Endothelial cell of umbilical vein (primary cell): ENCODE measurements at regions not wholly inside any gene's neighbourhood (a gene's known extent, or its start where the extent isn't known, plus 50 kb on each side); places are given as distances from the start of the nearest gene placed in this dataset.

Experiments used
- BruUV-seq: library from RNA; stranded (reverse); fragments of 400-500 nt; replicated peaks from 2 replicates; lab custom pipeline; 2021; lab: Mats Ljungman, UMichigan
- CTCF ChIA-PET: fragments of 300-600, 350-600 bp; sonication (Branson Sonifier 250); formaldehyde crosslinking; loops from one replicate; lab custom pipeline; 2021; ENCODE audit warnings: antibody characterized with exemption, inconsistent platforms; lab: Charles Lee
- POLR2A ChIA-PET: fragments of 300-600, 350-600 bp; sonication (Branson Sonifier 250); formaldehyde crosslinking; loops from one replicate; lab custom pipeline; 2021; ENCODE audit warnings: antibody characterized with exemption, inconsistent platforms; lab: Charles Lee
- DNase-seq: peaks from one replicate; pipeline ENCODE4 v3.0.0-alpha.2; 2011; ENCODE audit warnings: low read depth, low spot score
- FAIRE-seq: peaks from 2 replicates; lab custom pipeline; 2011; peaks lifted over from hg19 to GRCh38; lab: Jason Lieb, UNC
- H2AFZ ChIP-seq: 2 replicates; pipeline ENCODE4 v1.6.0; 2012; ENCODE audit warnings: low read depth, low read length, control low read depth, inconsistent platforms
- H3K27ac ChIP-seq: 2 replicates; pipeline ENCODE4 v1.5.1; 2011; ENCODE audit warnings: low read depth, mild to moderate bottlenecking, control low read depth, low read length, moderate library complexity; ENCODE audit not compliant: insufficient read depth
- H3K27me3 ChIP-seq, 2 experiments: 2 replicates each; pipeline versions ENCODE4 v1.6.0 to v1.6.1; 2011; ENCODE audit warnings: low read length in 2 of 2, mixed read lengths in 1 of 2; ENCODE audit not compliant: control insufficient read depth in 2 of 2, insufficient read depth in 2 of 2
- H3K36me3 ChIP-seq, 2 experiments: 2 replicates in 1 of 2; 3 replicates in 1 of 2; pipeline ENCODE4 v1.5.1; 2011; ENCODE audit warnings: low read length in 2 of 2, mild to moderate bottlenecking in 1 of 2, moderate library complexity in 1 of 2; ENCODE audit not compliant: control insufficient read depth in 2 of 2, insufficient read depth in 2 of 2; ENCODE audit errors: extremely low read depth in 1 of 2
- H3K4me1 ChIP-seq: 3 replicates; pipeline ENCODE4 v1.5.1; 2011; ENCODE audit warnings: mild to moderate bottlenecking, low read length; ENCODE audit not compliant: control insufficient read depth, insufficient read depth; ENCODE audit errors: extremely low read depth
- H3K4me2 ChIP-seq: 2 replicates; pipeline ENCODE4 v1.6.1; 2011; ENCODE audit warnings: low read length, control low read depth, mixed read lengths; ENCODE audit not compliant: insufficient read depth
- H3K4me3 ChIP-seq, 3 experiments: fragments of 200-600 bp in 1 of 3; sonication (generic), shearing (Covaris generic) in 1 of 3; replicated peaks in 1 of 3; 2 replicates each; pipeline ENCODE4 v1.5.1; 2011 to 2016; ENCODE audit warnings: control low read depth in 3 of 3, low read length in 3 of 3, mild to moderate bottlenecking in 2 of 3, inconsistent platforms in 1 of 3, low read depth in 1 of 3, moderate library complexity in 1 of 3; ENCODE audit not compliant: insufficient read depth in 1 of 3
- H3K79me2 ChIP-seq: 2 replicates; pipeline ENCODE4 v1.6.0; 2012; ENCODE audit warnings: low read length, inconsistent platforms; ENCODE audit not compliant: control insufficient read depth, insufficient read depth
- H3K9ac ChIP-seq: replicated peaks from 2 replicates; pipeline ENCODE3; 2011; ENCODE audit warnings: low read length, control low read depth; ENCODE audit not compliant: insufficient read depth; ENCODE audit errors: extremely low read depth
- H3K9me1 ChIP-seq: replicated peaks from 3 replicates; pipeline ENCODE4 v1.6.0; 2011; ENCODE audit warnings: mild to moderate bottlenecking, low read length; ENCODE audit not compliant: control insufficient read depth, insufficient read depth; ENCODE audit errors: extremely low read depth
- H3K9me3 ChIP-seq: replicated peaks from 2 replicates; pipeline ENCODE4 v1.5.1; 2012; ENCODE audit warnings: low read length, inconsistent platforms; ENCODE audit not compliant: control insufficient read depth, insufficient read depth
- H4K20me1 ChIP-seq: replicated peaks from 2 replicates; pipeline ENCODE3; 2011; ENCODE audit warnings: mild to moderate bottlenecking, low read length; ENCODE audit not compliant: control insufficient read depth, insufficient read depth; ENCODE audit errors: extremely low read depth
- CTCF ChIP-seq, 2 donors: IDR thresholded peaks; 1 replicate in 1 of 2; 2 replicates in 1 of 2; pipeline ENCODE4 v1.5.1; 2011; ENCODE audit warnings: low read length in 2 of 2, mild to moderate bottlenecking in 2 of 2, moderate library complexity in 2 of 2, control low read depth in 1 of 2, inconsistent platforms in 1 of 2, low read depth in 1 of 2; ENCODE audit not compliant: insufficient read depth in 1 of 2; ENCODE audit errors: extremely low read depth in 1 of 2
- EZH2 ChIP-seq: IDR thresholded peaks from 2 replicates; pipeline ENCODE4 v1.6.1; 2012; ENCODE audit warnings: borderline replicate concordance, low read depth, mild to moderate bottlenecking, moderate library complexity, low read length, inconsistent platforms; ENCODE audit not compliant: severe bottlenecking
- FOS ChIP-seq: IDR thresholded peaks from 2 replicates; pipeline ENCODE4 v1.6.1; 2011; ENCODE audit warnings: mild to moderate bottlenecking, low read length, moderate library complexity, borderline replicate concordance; ENCODE audit not compliant: insufficient read depth
- GATA2 ChIP-seq: IDR thresholded peaks from 2 replicates; pipeline ENCODE4 v1.7.0; 2011; ENCODE audit warnings: low read depth, mild to moderate bottlenecking, moderate library complexity, mixed read lengths, low read length; ENCODE audit not compliant: insufficient read length, insufficient read depth
- JUN ChIP-seq: IDR thresholded peaks from 2 replicates; pipeline ENCODE4 v1.6.1; 2011; ENCODE audit warnings: borderline replicate concordance, low read depth; ENCODE audit not compliant: insufficient read length, insufficient read depth
- MAX ChIP-seq: IDR thresholded peaks from 2 replicates; pipeline ENCODE4 v1.6.1; 2011; ENCODE audit not compliant: insufficient read depth, insufficient read length
- MYC ChIP-seq: IDR thresholded peaks from one replicate; pipeline ENCODE4 v1.6.1; 2011; ENCODE audit warnings: mild to moderate bottlenecking, low read depth, low read length
- POLR2A ChIP-seq: IDR thresholded peaks from 2 replicates; pipeline ENCODE4 v1.6.1; 2012; ENCODE audit warnings: low read depth, mild to moderate bottlenecking, control low read depth, low read length
- POLR2AphosphoS5 ChIP-seq: IDR thresholded peaks from 2 replicates; pipeline ENCODE4 v1.6.1; 2012; ENCODE audit warnings: low read depth, mild to moderate bottlenecking, control low read depth, low read length, moderate library complexity; ENCODE audit not compliant: insufficient read depth
- dilution Hi-C: fragments of 300-500 bp; cut with MboI; formaldehyde crosslinking; loops from one replicate; pipeline ENCODE4 v1.15.0; 2019; ENCODE audit warnings: low sequenced_read_pairs; ENCODE audit not compliant: extremely low pct_ligation_motif_present
- intact Hi-C: fragments of 100-400 bp; cut with micrococcal nuclease; formaldehyde crosslinking; loops from one replicate; pipeline ENCODE4 v1.10.0; 2022

DNA sequence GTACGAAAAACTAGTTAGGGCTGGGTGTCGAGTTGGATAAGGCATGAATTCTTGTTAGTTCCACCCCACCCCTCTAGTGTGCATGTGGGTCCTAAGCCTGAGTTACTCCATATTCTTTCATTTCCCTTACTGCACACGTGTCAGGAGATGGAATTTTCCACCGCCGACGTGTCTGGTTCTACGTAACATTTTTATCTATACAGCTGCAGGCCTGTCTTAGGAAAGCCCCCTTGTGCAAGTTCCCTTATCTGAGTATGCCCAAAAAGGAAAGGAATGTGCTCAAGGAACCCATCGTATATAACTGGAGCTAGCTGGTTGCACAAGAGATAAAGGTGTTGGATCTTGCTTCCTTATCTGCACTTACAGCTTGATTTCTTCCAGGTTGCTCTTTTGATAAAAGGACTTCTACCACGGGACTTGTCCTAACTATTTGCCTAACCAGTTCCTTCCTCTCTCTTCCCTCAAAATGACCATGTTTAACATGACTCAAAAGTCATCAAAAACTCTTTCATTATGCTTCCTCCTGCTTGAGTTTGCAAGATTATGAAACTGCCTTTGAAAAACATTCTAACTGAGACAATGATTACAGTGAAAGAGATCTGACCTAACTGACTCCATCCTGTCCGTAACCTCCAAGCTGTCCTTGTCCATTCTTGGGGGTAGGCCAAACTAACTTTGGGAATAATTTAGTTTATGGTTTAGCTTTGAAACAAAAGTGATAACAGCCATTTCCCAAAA, 181.4 kb downstream of the AKR1D1 start:
- peak; percentile 58 for TF ChIP-seq GATA2
- no peak for TF ChIP-seq POLR2A
- no peak for TF ChIP-seq JUN
- ChIA-PET POLR2A (interaction anchor here (0.9 kb wide), 1 partner anchor 81 kb away, joined by 4 read pairs; no protein-coding TSS in a partner anchor), CTCF (interaction anchor here (0.9 kb wide), 1 partner anchor 90 kb away, joined by 4 read pairs; no protein-coding TSS in a partner anchor)
- Histone ChIP-seq H3K4me2 (no peak overlapping the region), H3K9ac (peak overlapping the region; percentile 9), H3K36me3 (no peaks in the 10 kb centered on the region), H3K4me1 (no peaks in the 10 kb centered on the region), H3K79me2 (no peaks in the 10 kb centered on the region), H3K9me1 (no peaks in the 10 kb centered on the region), H2AFZ (no peak overlapping the region), H3K27me3 (no peaks in the 10 kb centered on the region), H3K4me3 (no peak overlapping the region), H3K27ac (peak overlapping the region; percentile 48), H4K20me1 (no peaks in the 10 kb centered on the region), H3K9me3 (no peaks in the 10 kb centered on the region)
- DNase-seq = peak; percentile 47
- no TSS peak for BruUV-seq
- FAIRE-seq = peak; percentile 73
- intact Hi-C loops = loop anchor here (1.0 to 5.0 kb wide), 3 partner anchors 71 to 95 kb away; no protein-coding TSS in a partner anchor
- dilution Hi-C loops = no loop called here

DNA sequence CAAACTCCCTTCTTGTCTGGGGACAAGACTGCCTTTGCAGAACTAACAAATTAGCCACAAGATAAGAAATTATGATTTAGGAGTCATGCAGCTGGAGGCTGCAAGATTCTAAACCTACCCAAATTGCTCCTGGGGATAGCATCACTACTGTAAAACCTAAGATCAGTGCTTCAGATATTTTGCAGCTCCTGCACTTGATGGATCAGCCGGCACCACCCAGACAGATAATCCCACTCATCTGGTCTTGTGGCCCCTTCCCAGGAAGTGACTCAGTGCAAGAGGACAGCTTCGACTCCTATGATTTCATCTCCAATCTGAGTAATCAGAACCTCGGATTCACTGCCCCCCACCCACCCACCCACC, 181.9 kb downstream of the AKR1D1 start:
- CTCF ChIA-PET = interaction anchor here (0.5 to 0.9 kb wide), 2 partner anchors 91 to 297 kb away, joined by 4 read pairs; no protein-coding TSS in a partner anchor
- Histone ChIP-seq H3K4me3 (no peak overlapping the region), H3K36me3 (no peaks in the 10 kb centered on the region), H3K4me1 (no peaks in the 10 kb centered on the region), H3K9me3 (no peaks in the 10 kb centered on the region), H2AFZ (no peak overlapping the region), H3K79me2 (no peaks in the 10 kb centered on the region), H3K27me3 (no peaks in the 10 kb centered on the region), H3K4me2 (no peak overlapping the region), H3K9me1 (no peaks in the 10 kb centered on the region), H4K20me1 (no peaks in the 10 kb centered on the region), H3K27ac (peak overlapping the region; percentile 48), H3K9ac (peak overlapping the region; percentile 9)
- DNase-seq = no peak
- no TSS peak for BruUV-seq
- no peak for FAIRE-seq
- intact Hi-C loops (loop anchor here (5.0 kb wide), 1 partner anchor 96 kb away; no protein-coding TSS in a partner anchor), dilution Hi-C loops (no loop called here)
- no peak for TF ChIP-seq GATA2
- TF ChIP-seq JUN = no peak
- TF ChIP-seq POLR2A = no peak
- TF ChIP-seq POLR2AphosphoS5 = no peak
- TF ChIP-seq FOS = no peak
- TF ChIP-seq MYC = no peak
- no peak for TF ChIP-seq CTCF (IDR thresholded peaks at IDR 0.05; ENCODE audit: extremely low read depth in 1 of 2, insufficient read depth in 1 of 2, low read depth in 1 of 2, low read length in 2 of 2)
- no peak for TF ChIP-seq MAX
- TF ChIP-seq EZH2 = no peak
- POLR2A ChIA-PET = no interaction called here
